COR-L47 (cell line): ENCODE measurements at regions not wholly inside any gene's neighbourhood (a gene's known extent, or its start where the extent isn't known, plus 50 kb on each side); places are given as distances from the start of the nearest gene placed in this dataset.

Experiments used
- DNase-seq: peaks from one replicate; lab custom pipeline; 2025; lab: John Stamatoyannopoulos, UW

- DNase-seq, result no peak
These were observed 717.8 kb downstream of the SORCS3 start for GRCh38 chr10:105358911-105359310.

- no peak for DNase-seq
These were observed 715.5 kb downstream of the SORCS3 start for GRCh38 chr10:105356626-105357025.

- no peak for DNase-seq
These were observed 712.9 kb downstream of the SORCS3 start for GRCh38 chr10:105354010-105354409.

GRCh38 chr10:105352827-105353226, 711.7 kb downstream of the SORCS3 start:
- no peak for DNase-seq

GRCh38 chr10:105352281-105352680, 711.2 kb downstream of the SORCS3 start:
- DNase-seq, result no peak

GRCh38 chr10:105351187-105351586, 710.1 kb downstream of the SORCS3 start:
- no peak for DNase-seq

GRCh38 chr10:105347487-105347886, 706.4 kb downstream of the SORCS3 start:
- DNase-seq, result no peak

GRCh38 chr10:105342606-105343005, 701.5 kb downstream of the SORCS3 start:
- DNase-seq, result no peak

GRCh38 chr10:105339669-105340068, 698.6 kb downstream of the SORCS3 start:
- no peak for DNase-seq

GRCh38 chr10:105328503-105329133, 687.5 kb downstream of the SORCS3 start:
- DNase-seq, result peak; percentile 7
